NT2/D1 (cell line): ENCODE measurements at regions not wholly inside any gene's neighbourhood (a gene's known extent, or its start where the extent isn't known, plus 50 kb on each side); places are given as distances from the start of the nearest gene placed in this dataset.
"Not testable (repeated sequence)": the region's sequence is repeated elsewhere in the genome, so short reads cannot be mapped to it uniquely, and the experiment has no call there.

Experiments
- DNase-seq: peaks from one replicate; pipeline ENCODE4 v3.0.0-alpha.2; 2011; ENCODE audit warnings: low read depth, low spot score
- H3K27me3 ChIP-seq: 2 replicates; pipeline ENCODE4 v1.6.0; 2011; ENCODE audit warnings: mild to moderate bottlenecking; ENCODE audit not compliant: insufficient read length, insufficient read depth
- H3K36me3 ChIP-seq: 2 replicates; pipeline ENCODE4 v1.6.1; 2011; ENCODE audit warnings: mild to moderate bottlenecking, low read length, mixed read lengths; ENCODE audit not compliant: insufficient read depth, insufficient read length
- H3K4me1 ChIP-seq: 2 replicates; pipeline ENCODE4 v1.5.1; 2011; ENCODE audit not compliant: insufficient read depth, insufficient read length
- H3K4me3 ChIP-seq: 2 replicates; pipeline ENCODE4 v1.5.1; 2011; ENCODE audit warnings: low read depth; ENCODE audit not compliant: insufficient read length
- H3K9ac ChIP-seq: 2 replicates; pipeline ENCODE4 v1.6.0; 2011; ENCODE audit warnings: low read depth; ENCODE audit not compliant: insufficient read length
- H3K9me3 ChIP-seq: 2 replicates; pipeline ENCODE4 v1.5.1; 2011; ENCODE audit warnings: mild to moderate bottlenecking, low read length; ENCODE audit not compliant: insufficient read depth
- SUZ12 ChIP-seq: IDR thresholded peaks from 2 replicates; pipeline ENCODE4 v1.6.1; 2011; ENCODE audit not compliant: insufficient read length, insufficient read depth; ENCODE audit errors: extremely low read depth
- YY1 ChIP-seq: IDR thresholded peaks from 2 replicates; pipeline ENCODE4 v1.6.1; 2011; ENCODE audit not compliant: insufficient read length, insufficient read depth
- ZNF274 ChIP-seq: IDR thresholded peaks from 2 replicates; pipeline ENCODE4 v1.6.1; 2011; ENCODE audit warnings: mild to moderate bottlenecking, low read depth, low read length

DNA sequence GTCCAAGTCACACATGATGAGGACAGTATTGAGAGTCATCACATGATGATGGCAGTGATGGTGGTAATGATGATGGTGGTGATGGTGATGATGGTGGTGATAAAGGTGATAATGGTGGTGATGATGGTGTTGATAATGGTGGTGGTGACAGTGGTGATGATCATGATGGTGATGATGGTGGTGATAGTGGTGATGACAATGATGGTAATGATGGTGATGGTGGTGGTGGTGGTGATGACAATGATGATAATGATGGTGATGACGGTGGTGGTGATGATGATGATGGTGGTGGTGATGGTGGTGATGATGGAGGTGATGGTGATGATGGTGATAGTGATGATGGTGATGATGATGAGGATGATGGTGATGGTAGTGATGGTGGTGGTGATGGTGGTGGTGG is 190.2 kb upstream of the ZNF469 start:
- H3K9me3 ChIP-seq, result no peaks in the 10 kb centered on the region
- TF ChIP-seq ZNF274, result no peak
- TF ChIP-seq SUZ12, result no peak
- TF ChIP-seq YY1, result no peak
- H3K27me3 ChIP-seq, result no peaks in the 10 kb centered on the region
- H3K4me1 ChIP-seq, result no peaks in the 10 kb centered on the region
- no peaks in the 10 kb centered on the region for H3K36me3 ChIP-seq
- no peak overlapping the region for H3K9ac ChIP-seq
- no peak for DNase-seq
- no peak overlapping the region for H3K4me3 ChIP-seq

- not testable (repeated sequence) for H3K36me3 ChIP-seq, H3K27me3 ChIP-seq
- DNase-seq, result peak; percentile 40
Observed at GRCh38 chr16:88193706-88194396, 188.9 kb upstream of the ZNF469 start.

GRCh38 chr16:88194397-88195268 is 188.1 kb upstream of the ZNF469 start:
- TF ChIP-seq YY1 (no peak), ZNF274 (no peak), SUZ12 (no peak)
- H3K9ac ChIP-seq, result no peak overlapping the region
- H3K36me3 ChIP-seq, result no peaks in the 10 kb centered on the region
- DNase-seq, result no peak
- no peak overlapping the region for H3K4me3 ChIP-seq
- no peaks in the 10 kb centered on the region for H3K4me1 ChIP-seq
- H3K9me3 ChIP-seq, result no peaks in the 10 kb centered on the region
- H3K27me3 ChIP-seq, result no peaks in the 10 kb centered on the region

More at GRCh38 chr16:88193706-88194396, 188.9 kb upstream of the ZNF469 start:
- H3K9me3 ChIP-seq, H3K9ac ChIP-seq, H3K4me3 ChIP-seq, H3K4me1 ChIP-seq: not testable (repeated sequence)

DNA sequence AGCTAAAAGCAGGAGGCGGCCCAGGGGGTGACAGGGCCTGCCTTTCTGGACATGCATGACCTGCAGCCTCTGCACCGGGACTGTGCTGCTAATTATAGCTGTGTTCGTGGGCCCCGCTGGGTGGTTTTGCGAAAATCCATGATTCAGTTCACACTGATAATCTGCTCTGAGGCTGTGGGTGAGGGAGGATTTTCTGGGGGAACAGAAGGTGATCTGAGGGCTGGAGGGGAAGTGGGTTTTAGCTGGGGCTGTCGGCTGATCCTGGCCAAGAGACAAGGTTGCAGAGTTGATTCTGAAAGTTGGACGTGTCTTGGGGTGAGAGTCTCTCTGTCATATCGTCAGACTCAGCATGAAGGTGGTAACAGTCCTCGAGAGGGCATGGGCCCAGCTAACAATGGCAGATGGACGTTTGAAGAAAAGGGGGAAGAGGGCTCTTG is 187.5 kb upstream of the ZNF469 start:
- no peak overlapping the region for H3K9ac ChIP-seq
- TF ChIP-seq SUZ12, result no peak
- TF ChIP-seq YY1, result no peak
- TF ChIP-seq ZNF274, result no peak
- no peak overlapping the region for H3K4me3 ChIP-seq
- H3K9me3 ChIP-seq, result no peaks in the 10 kb centered on the region
- H3K36me3 ChIP-seq, result no peaks in the 10 kb centered on the region
- no peak for DNase-seq
- H3K27me3 ChIP-seq, result no peaks in the 10 kb centered on the region
- H3K4me1 ChIP-seq, result peaks cover 2% of the 10 kb centered on the region

DNA sequence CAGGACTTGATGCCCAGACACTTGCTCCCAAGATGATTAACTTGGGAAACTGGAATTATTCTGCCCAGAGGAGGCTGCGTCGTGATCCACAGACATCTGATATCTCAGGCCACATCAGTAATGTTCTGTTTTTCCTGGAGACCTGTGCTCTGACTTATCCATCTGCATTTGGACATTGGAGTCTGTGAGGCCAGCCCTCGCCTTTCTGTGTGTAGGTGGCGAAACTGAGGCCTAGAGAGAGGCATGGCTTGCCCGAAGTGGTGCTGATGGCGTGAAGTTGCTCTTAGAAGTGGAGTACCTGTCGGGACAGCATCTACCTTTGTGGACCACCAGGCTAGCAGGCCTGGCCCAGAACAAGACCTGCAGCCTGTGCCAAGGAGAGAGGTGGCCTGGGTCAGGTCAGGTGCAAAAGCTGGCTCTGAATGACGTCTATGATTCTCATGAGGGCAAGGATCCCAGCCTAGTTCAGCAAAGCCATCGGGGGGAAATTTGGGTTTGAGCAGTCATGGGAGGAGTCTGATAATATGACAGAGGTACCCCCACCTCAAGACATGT is 186.8 kb upstream of the ZNF469 start:
- TF ChIP-seq YY1 (no peak), SUZ12 (no peak), ZNF274 (no peak)
- Histone ChIP-seq H3K9ac (no peak overlapping the region), H3K9me3 (no peaks in the 10 kb centered on the region), H3K4me3 (no peak overlapping the region), H3K27me3 (no peaks in the 10 kb centered on the region), H3K4me1 (peaks cover 2% of the 10 kb centered on the region), H3K36me3 (no peaks in the 10 kb centered on the region)
- no peak for DNase-seq

- Histone ChIP-seq H3K9me3 (no peaks in the 10 kb centered on the region), H3K4me3 (no peak overlapping the region), H3K9ac (no peak overlapping the region), H3K4me1 (peaks cover 2% of the 10 kb centered on the region), H3K27me3 (no peaks in the 10 kb centered on the region), H3K36me3 (no peaks in the 10 kb centered on the region)
- DNase-seq, result no peak
- no peak for TF ChIP-seq ZNF274
- no peak for TF ChIP-seq YY1
- TF ChIP-seq SUZ12, result no peak
Observed at GRCh38 chr16:88196471-88197400, 186.0 kb upstream of the ZNF469 start.
